ENCODE measurements at regions not wholly inside any gene's neighbourhood (a gene's known extent, or its start where the extent isn't known, plus 50 kb on each side); places are given as distances from the start of the nearest gene placed in this dataset.

DNA sequence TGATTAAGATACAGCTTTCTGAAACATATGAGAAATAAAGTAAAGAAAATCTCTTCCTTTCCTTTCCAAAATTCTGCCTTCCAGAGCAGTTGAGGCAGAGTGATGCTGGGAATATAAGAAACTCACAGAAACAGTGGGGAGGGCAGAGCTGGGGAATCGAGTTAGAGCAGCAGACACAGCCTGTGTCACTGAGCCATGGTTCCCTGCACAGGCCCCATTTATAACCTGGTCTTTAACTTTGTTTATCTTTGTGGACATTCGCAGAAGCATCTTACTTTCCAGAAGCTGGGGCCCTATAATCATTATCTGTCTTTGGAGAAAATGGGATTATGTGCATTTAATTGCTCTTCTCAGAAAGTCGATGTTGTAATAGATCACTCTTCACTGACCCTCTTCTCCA lies 349.1 kb downstream of the SETD4 start:
- TF ChIP-seq CREB5 (CRISPR knock-in tag; IDR thresholded peaks at IDR 0.05; ENCODE audit: low read depth), result no peak
- no peak for TF ChIP-seq ESRRG (CRISPR knock-in tag; IDR thresholded peaks at IDR 0.05)
- TF ChIP-seq OSR1 (CRISPR knock-in tag; IDR thresholded peaks at IDR 0.05), result no peak
- TF ChIP-seq BACH2 (CRISPR knock-in tag; IDR thresholded peaks at IDR 0.05; ENCODE audit: borderline replicate concordance), result no peak
- TF ChIP-seq, protein P1, sequence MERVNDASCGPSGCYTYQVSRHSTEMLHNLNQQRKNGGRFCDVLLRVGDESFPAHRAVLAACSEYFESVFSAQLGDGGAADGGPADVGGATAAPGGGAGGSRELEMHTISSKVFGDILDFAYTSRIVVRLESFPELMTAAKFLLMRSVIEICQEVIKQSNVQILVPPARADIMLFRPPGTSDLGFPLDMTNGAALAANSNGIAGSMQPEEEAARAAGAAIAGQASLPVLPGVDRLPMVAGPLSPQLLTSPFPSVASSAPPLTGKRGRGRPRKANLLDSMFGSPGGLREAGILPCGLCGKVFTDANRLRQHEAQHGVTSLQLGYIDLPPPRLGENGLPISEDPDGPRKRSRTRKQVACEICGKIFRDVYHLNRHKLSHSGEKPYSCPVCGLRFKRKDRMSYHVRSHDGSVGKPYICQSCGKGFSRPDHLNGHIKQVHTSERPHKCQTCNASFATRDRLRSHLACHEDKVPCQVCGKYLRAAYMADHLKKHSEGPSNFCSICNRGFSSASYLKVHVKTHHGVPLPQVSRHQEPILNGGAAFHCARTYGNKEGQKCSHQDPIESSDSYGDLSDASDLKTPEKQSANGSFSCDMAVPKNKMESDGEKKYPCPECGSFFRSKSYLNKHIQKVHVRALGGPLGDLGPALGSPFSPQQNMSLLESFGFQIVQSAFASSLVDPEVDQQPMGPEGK (CRISPR knock-in tag; IDR thresholded peaks at IDR 0.05; ENCODE audit: borderline replicate concordance), result no peak

Measured in SK-N-SH treated with all-trans-retinoic acid at 6 μM for 48 hours (cell line).